WI38 (cell line): ENCODE measurements at regions not wholly inside any gene's neighbourhood (a gene's known extent, or its start where the extent isn't known, plus 50 kb on each side); places are given as distances from the start of the nearest gene placed in this dataset.

Source experiments
- H3K4me3 ChIP-seq: 2 replicates; pipeline ENCODE4 v1.5.1; 2011; ENCODE audit warnings: low read depth, mild to moderate bottlenecking, control low read depth, low read length
- TF ChIP-seq, protein P1 (sequence below): IDR thresholded peaks from 2 replicates; pipeline ENCODE4 v1.5.1; 2012; ENCODE audit warnings: low read depth, mild to moderate bottlenecking, control low read depth, low read length

- TF ChIP-seq, protein P1, sequence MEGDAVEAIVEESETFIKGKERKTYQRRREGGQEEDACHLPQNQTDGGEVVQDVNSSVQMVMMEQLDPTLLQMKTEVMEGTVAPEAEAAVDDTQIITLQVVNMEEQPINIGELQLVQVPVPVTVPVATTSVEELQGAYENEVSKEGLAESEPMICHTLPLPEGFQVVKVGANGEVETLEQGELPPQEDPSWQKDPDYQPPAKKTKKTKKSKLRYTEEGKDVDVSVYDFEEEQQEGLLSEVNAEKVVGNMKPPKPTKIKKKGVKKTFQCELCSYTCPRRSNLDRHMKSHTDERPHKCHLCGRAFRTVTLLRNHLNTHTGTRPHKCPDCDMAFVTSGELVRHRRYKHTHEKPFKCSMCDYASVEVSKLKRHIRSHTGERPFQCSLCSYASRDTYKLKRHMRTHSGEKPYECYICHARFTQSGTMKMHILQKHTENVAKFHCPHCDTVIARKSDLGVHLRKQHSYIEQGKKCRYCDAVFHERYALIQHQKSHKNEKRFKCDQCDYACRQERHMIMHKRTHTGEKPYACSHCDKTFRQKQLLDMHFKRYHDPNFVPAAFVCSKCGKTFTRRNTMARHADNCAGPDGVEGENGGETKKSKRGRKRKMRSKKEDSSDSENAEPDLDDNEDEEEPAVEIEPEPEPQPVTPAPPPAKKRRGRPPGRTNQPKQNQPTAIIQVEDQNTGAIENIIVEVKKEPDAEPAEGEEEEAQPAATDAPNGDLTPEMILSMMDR: no peak
These were observed 299.4 kb downstream of the COX7C start for GRCh38 chr5:86917117-86917579.

DNA sequence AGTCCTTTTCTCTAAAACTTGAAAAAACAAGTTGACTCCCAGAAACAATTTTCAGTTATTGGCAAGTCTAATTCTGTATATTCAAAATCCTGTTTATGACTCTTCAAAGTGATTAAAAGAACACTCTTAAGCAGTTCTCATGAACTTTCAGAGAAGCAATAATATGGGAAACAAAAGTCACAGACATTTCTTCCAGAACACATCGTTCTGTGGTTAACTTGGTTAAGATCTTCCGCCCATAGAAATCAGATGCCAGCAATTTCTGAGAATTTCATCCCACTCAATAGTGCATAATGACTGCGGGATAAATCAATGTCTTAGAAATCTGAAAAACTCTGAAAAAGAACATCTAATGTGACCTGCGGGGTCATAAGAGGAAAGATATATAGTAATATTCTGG is 300.5 kb downstream of the COX7C start:
- TF ChIP-seq, protein P1: no peak

More at GRCh38 chr5:86917117-86917579, 299.4 kb downstream of the COX7C start:
- H3K4me3 ChIP-seq: no peak overlapping the region

GRCh38 chr5:86926033-86926432 is 308.3 kb downstream of the COX7C start:
- TF ChIP-seq, protein P1: no peak
- H3K4me3 ChIP-seq: no peak overlapping the region

More for the DNA sequence above, 300.5 kb downstream of the COX7C start:
- no peak overlapping the region for H3K4me3 ChIP-seq

- no peak overlapping the region for H3K4me3 ChIP-seq
These were observed 311.5 kb downstream of the COX7C start for GRCh38 chr5:86929123-86929766.

DNA sequence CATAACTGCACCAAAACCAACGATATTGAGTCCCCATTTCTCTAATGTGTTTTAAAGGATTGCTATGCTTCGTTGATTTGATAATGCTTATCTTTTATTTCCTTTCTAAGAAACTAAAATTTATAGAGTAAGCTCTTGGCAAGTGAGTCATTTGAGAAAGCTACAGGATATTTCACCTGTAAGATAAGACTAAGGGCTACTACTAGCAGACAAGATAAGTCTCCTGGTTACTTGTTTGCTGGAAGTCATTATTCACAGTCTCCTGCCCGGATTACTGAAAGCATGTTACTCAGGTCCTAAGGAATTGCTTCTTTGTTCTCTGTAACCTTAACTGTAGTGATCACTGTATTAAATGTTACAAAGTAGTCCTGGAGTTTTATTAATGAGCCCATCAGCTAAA is 315.9 kb upstream of the RASA1 start:
- TF ChIP-seq, protein P1: no peak
- H3K4me3 ChIP-seq: no peak overlapping the region

More at GRCh38 chr5:86929123-86929766, 311.5 kb downstream of the COX7C start:
- TF ChIP-seq, protein P1: no peak

GRCh38 chr5:86964889-86965288 is 302.8 kb upstream of the RASA1 start:
- TF ChIP-seq, protein P1: no peak
- no peak overlapping the region for H3K4me3 ChIP-seq

GRCh38 chr5:86968301-86968753 is 299.4 kb upstream of the RASA1 start:
- TF ChIP-seq, protein P1: no peak
- no peak overlapping the region for H3K4me3 ChIP-seq
